Sigmoid colon (tissue), 6 donors: ENCODE measurements at regions not wholly inside any gene's neighbourhood (a gene's known extent, or its start where the extent isn't known, plus 50 kb on each side); places are given as distances from the start of the nearest gene placed in this dataset.
A peak's percentile ranks its signal among the peaks of the same experiment; 100 is the strongest.

Source experiments
- DNase-seq: peaks from one replicate; pipeline ENCODE4 v3.0.0-alpha.2; 2019
- H3K27ac ChIP-seq, 4 donors: fragments of 200-600 bp; sonication (generic); one replicate each; pipeline ENCODE4 v1.5.1; 2016 to 2019; ENCODE audit warnings: mild to moderate bottlenecking in 1 of 4
- H3K27me3 ChIP-seq, 3 donors: fragments of 200-600 bp; sonication (generic); one replicate each; pipeline ENCODE4 v1.5.1; 2019; ENCODE audit warnings: mild to moderate bottlenecking in 1 of 3
- H3K36me3 ChIP-seq, 4 donors: fragments of 200-600 bp; sonication (generic); one replicate each; pipeline ENCODE4 v1.5.1; 2016 to 2019
- H3K4me1 ChIP-seq, 4 donors: fragments of 200-600 bp; sonication (generic); one replicate each; pipeline ENCODE4 v1.5.1; 2017 to 2019
- H3K4me3 ChIP-seq, 4 donors: fragments of 200-600 bp; sonication (generic); one replicate each; pipeline ENCODE4 v1.5.1; 2017 to 2019; ENCODE audit warnings: mild to moderate bottlenecking in 2 of 4, moderate library complexity in 1 of 4
- H3K9me3 ChIP-seq, 4 donors: fragments of 200-600 bp in 3 of 4; sonication (generic) in 3 of 4; one replicate each; pipeline versions ENCODE4 v1.5.1 to v1.6.1; 2013 to 2019
- EP300 ChIP-seq, 4 donors: sonication (generic); formaldehyde crosslinking; IDR thresholded peaks; one replicate each; pipeline ENCODE4 v1.6.1; 2017; ENCODE audit warnings: antibody characterized with exemption in 4 of 4
- POLR2A ChIP-seq, 2 donors: fragments of 450-650 bp; IDR thresholded peaks; one replicate each; pipeline ENCODE4 v1.6.1; 2016; ENCODE audit warnings: antibody characterized with exemption in 2 of 2, mild to moderate bottlenecking in 2 of 2, moderate library complexity in 2 of 2
- POLR2AphosphoS5 ChIP-seq, 4 donors: sonication (generic); formaldehyde crosslinking; IDR thresholded peaks; one replicate each; pipeline ENCODE4 v1.6.1; 2017; ENCODE audit warnings: antibody characterized with exemption in 4 of 4
- WGBS, 2 donors: extraction: QIAGEN DNeasy Blood & Tissue Kit; methylation state at CpG; one replicate each; pipeline ENCODE4 v1.1.7; 2013; 5-methylcytosine and 5-hydroxymethylcytosine counted together
- intact Hi-C: fragments of 100-400 bp; cut with DNase I; formaldehyde crosslinking; loops from one replicate; pipeline ENCODE4 v1.15.1; 2023
- TF ChIP-seq, protein P1 (sequence below), 4 experiments: fragments of 450-650 bp in 3 of 4; fragments of 200-600 bp in 1 of 4; IDR thresholded peaks; one replicate each; pipeline ENCODE4 v1.5.1; 2016 to 2019; ENCODE audit warnings: antibody characterized with exemption in 4 of 4, mild to moderate bottlenecking in 3 of 4, moderate library complexity in 2 of 4
- donor health status: healthy with polysubstance abuse.
- donor health status: healthy.

DNA sequence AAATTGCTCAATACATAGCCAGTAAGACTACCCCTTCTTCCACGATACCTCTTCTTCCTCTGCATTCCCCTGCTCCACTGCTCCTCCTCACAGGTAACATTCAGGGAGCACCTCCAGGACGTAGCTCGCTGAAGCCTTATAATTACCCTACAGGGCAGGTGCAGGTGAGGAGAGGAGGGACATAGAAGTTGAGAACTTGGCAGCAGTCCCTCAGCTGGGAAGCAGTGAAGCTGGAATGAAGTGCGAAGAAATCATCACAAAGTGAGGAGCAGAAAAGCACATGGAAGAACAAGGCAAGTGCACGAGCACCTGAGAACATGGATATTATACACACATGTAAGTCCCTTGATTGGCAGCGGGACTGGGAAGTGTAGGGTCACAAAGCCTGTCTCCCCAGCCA, 118.2 kb downstream of the HSD17B3 start:
- intact Hi-C loops = no loop called here
- WGBS, 2 donors = 44 to 77% methylated on average over 6 of the region's 6 CpGs
- H3K9me3 ChIP-seq = no peaks in the 10 kb centered on the region
- H3K27ac ChIP-seq = no peak overlapping the region
- H3K4me3 ChIP-seq = no peak overlapping the region
- TF ChIP-seq, protein P1, sequence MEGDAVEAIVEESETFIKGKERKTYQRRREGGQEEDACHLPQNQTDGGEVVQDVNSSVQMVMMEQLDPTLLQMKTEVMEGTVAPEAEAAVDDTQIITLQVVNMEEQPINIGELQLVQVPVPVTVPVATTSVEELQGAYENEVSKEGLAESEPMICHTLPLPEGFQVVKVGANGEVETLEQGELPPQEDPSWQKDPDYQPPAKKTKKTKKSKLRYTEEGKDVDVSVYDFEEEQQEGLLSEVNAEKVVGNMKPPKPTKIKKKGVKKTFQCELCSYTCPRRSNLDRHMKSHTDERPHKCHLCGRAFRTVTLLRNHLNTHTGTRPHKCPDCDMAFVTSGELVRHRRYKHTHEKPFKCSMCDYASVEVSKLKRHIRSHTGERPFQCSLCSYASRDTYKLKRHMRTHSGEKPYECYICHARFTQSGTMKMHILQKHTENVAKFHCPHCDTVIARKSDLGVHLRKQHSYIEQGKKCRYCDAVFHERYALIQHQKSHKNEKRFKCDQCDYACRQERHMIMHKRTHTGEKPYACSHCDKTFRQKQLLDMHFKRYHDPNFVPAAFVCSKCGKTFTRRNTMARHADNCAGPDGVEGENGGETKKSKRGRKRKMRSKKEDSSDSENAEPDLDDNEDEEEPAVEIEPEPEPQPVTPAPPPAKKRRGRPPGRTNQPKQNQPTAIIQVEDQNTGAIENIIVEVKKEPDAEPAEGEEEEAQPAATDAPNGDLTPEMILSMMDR (IDR thresholded peaks at IDR 0.05) = no peak
- TF ChIP-seq POLR2AphosphoS5 (IDR thresholded peaks at IDR 0.05) (no peak), EP300 (IDR thresholded peaks at IDR 0.05) (no peak), POLR2A (IDR thresholded peaks at IDR 0.05) (no peak)
- H3K27me3 ChIP-seq = no peaks in the 10 kb centered on the region
- DNase-seq = peak; percentile 21
- H3K4me1 ChIP-seq = peaks cover 0 to 14% (median 12%) of the 10 kb centered on the region in 4 donors
- no peaks in the 10 kb centered on the region for H3K36me3 ChIP-seq

GRCh38 chr9:96178153-96178552, 123.8 kb downstream of the HSD17B3 start:
- Histone ChIP-seq H3K36me3 (no peaks in the 10 kb centered on the region), H3K9me3 (no peaks in the 10 kb centered on the region), H3K4me3 (no peak overlapping the region), H3K4me1 (no peaks in the 10 kb centered on the region), H3K27me3 (no peaks in the 10 kb centered on the region), H3K27ac (no peak overlapping the region)
- DNase-seq = no peak
- 93% methylated on average over 8 of the region's 8 CpGs for WGBS, 2 donors
- TF ChIP-seq EP300 (IDR thresholded peaks at IDR 0.05) = no peak
- TF ChIP-seq, protein P1 (IDR thresholded peaks at IDR 0.05) = no peak
- no peak for TF ChIP-seq POLR2AphosphoS5 (IDR thresholded peaks at IDR 0.05)
- TF ChIP-seq POLR2A (IDR thresholded peaks at IDR 0.05) = no peak
- intact Hi-C loops = no loop called here

- TF ChIP-seq, protein P1 (IDR thresholded peaks at IDR 0.05) = no peak
- no peak for TF ChIP-seq EP300 (IDR thresholded peaks at IDR 0.05)
- TF ChIP-seq POLR2A (IDR thresholded peaks at IDR 0.05) = no peak
- TF ChIP-seq POLR2AphosphoS5 (IDR thresholded peaks at IDR 0.05) = no peak
- WGBS, 2 donors = 56 to 65% methylated on average over 4 of the region's 4 CpGs
Observed at GRCh38 chr9:96177719-96178028, 124.3 kb downstream of the HSD17B3 start.

GRCh38 chr9:96177005-96177718, 124.8 kb downstream of the HSD17B3 start:
- whole genome bisulfite sequencing, 2 donors = 27 to 50% methylated on average over 10 of the region's 10 CpGs
- intact Hi-C loops = no loop called here
- Histone ChIP-seq H3K4me3 (no peak overlapping the region), H3K9me3 (no peaks in the 10 kb centered on the region), H3K27me3 (no peaks in the 10 kb centered on the region), H3K27ac (no peak overlapping the region), H3K4me1 (no peaks in the 10 kb centered on the region), H3K36me3 (no peaks in the 10 kb centered on the region)
- no peak for DNase-seq
- TF ChIP-seq, protein P1 (IDR thresholded peaks at IDR 0.05) = no peak
- TF ChIP-seq EP300 (IDR thresholded peaks at IDR 0.05) = no peak

More at GRCh38 chr9:96177719-96178028, 124.3 kb downstream of the HSD17B3 start:
- DNase-seq = no peak
- Histone ChIP-seq H3K27me3 (no peaks in the 10 kb centered on the region), H3K4me3 (no peak overlapping the region), H3K9me3 (no peaks in the 10 kb centered on the region), H3K4me1 (no peaks in the 10 kb centered on the region), H3K36me3 (no peaks in the 10 kb centered on the region), H3K27ac (no peak overlapping the region)
- intact Hi-C loops = no loop called here

GRCh38 chr9:96175796-96176195, 126.2 kb downstream of the HSD17B3 start:
- Histone ChIP-seq H3K27me3 (no peaks in the 10 kb centered on the region), H3K4me3 (no peak overlapping the region), H3K4me1 (no peaks in the 10 kb centered on the region), H3K36me3 (no peaks in the 10 kb centered on the region), H3K27ac (no peak overlapping the region), H3K9me3 (no peaks in the 10 kb centered on the region)
- no peak for TF ChIP-seq EP300 (IDR thresholded peaks at IDR 0.05)
- no peak for TF ChIP-seq POLR2A (IDR thresholded peaks at IDR 0.05)
- TF ChIP-seq, protein P1 (IDR thresholded peaks at IDR 0.05) = no peak
- no peak for TF ChIP-seq POLR2AphosphoS5 (IDR thresholded peaks at IDR 0.05)
- intact Hi-C loops = no loop called here
- no peak for DNase-seq
